H1 (cell line): ENCODE measurements at regions not wholly inside any gene's neighbourhood (a gene's known extent, or its start where the extent isn't known, plus 50 kb on each side); places are given as distances from the start of the nearest gene placed in this dataset.

Experiments
- CTCF ChIA-PET: fragments of 300-600 bp; sonication (Branson Sonifier 250); formaldehyde crosslinking; loops from one replicate; lab custom pipeline; 2021; ENCODE audit not compliant: partially characterized antibody; lab: Charles Lee
- POLR2A ChIA-PET: fragments of 300-600 bp; sonication (Branson Sonifier 250); formaldehyde crosslinking; loops from one replicate; lab custom pipeline; 2021; ENCODE audit warnings: inconsistent platforms; ENCODE audit not compliant: partially characterized antibody; lab: Charles Lee
- DNase-seq, 2 experiments: peaks; one replicate each; pipeline versions ENCODE4 v3.0.0 to v3.0.0-alpha.2; 2010 to 2022; ENCODE audit warnings: low spot score in 2 of 2, low read depth in 1 of 2, mixed read lengths in 1 of 2
- FAIRE-seq: peaks from 2 replicates; lab custom pipeline; 2011; peaks lifted over from hg19 to GRCh38; lab: Jason Lieb, UNC
- H2AFZ ChIP-seq: 2 replicates; pipeline ENCODE4 v1.8.1; 2012; ENCODE audit warnings: low read length, inconsistent platforms
- H2AK5ac ChIP-seq: 2 replicates; pipeline ENCODE4 v1.6.1; 2013; ENCODE audit warnings: low read depth, low read length
- H2BK120ac ChIP-seq: replicated peaks from 2 replicates; pipeline ENCODE3; 2013; ENCODE audit warnings: low read depth, low read length, inconsistent platforms
- H2BK12ac ChIP-seq: 2 replicates; pipeline ENCODE4 v1.6.1; 2013; ENCODE audit warnings: low read depth, low read length
- H2BK15ac ChIP-seq: 2 replicates; pipeline ENCODE4 v1.6.1; 2013; ENCODE audit warnings: low read length
- H2BK20ac ChIP-seq: 2 replicates; pipeline ENCODE4 v1.6.1; 2013; ENCODE audit warnings: low read length
- H2BK5ac ChIP-seq: 2 replicates; pipeline ENCODE4 v1.6.1; 2013; ENCODE audit warnings: low read depth, low read length
- H3K14ac ChIP-seq: 2 replicates; pipeline ENCODE4 v1.6.1; 2013; ENCODE audit warnings: inconsistent platforms; ENCODE audit not compliant: insufficient read length
- H3K18ac ChIP-seq: 2 replicates; pipeline ENCODE4 v1.6.1; 2013; ENCODE audit warnings: low read length; ENCODE audit errors: extremely low read depth
- H3K23ac ChIP-seq: 2 replicates; pipeline ENCODE4 v1.6.1; 2013; ENCODE audit warnings: inconsistent platforms; ENCODE audit not compliant: insufficient read length
- H3K23me2 ChIP-seq: 2 replicates; pipeline ENCODE4 v1.6.1; 2013; ENCODE audit warnings: low read depth, low read length
- H3K27ac ChIP-seq: 2 replicates; pipeline ENCODE4 v1.6.1; 2011; ENCODE audit warnings: low read depth, low read length, inconsistent platforms
- H3K27me3 ChIP-seq, 4 experiments: replicated peaks in 1 of 4; 1 replicate in 1 of 4; 2 replicates in 3 of 4; pipeline versions ENCODE4 v1.6.1 to v1.8.1; 2011 to 2013; ENCODE audit warnings: low read length in 3 of 4, mild to moderate bottlenecking in 3 of 4, inconsistent platforms in 2 of 4, mixed read lengths in 2 of 4, moderate library complexity in 1 of 4; ENCODE audit not compliant: control insufficient read depth in 3 of 4, insufficient read depth in 3 of 4; ENCODE audit errors: extremely low read depth in 1 of 4
- H3K36me3 ChIP-seq, 4 experiments: 2 replicates each; pipeline versions ENCODE4 v1.6.1 to v1.8.1; 2011 to 2013; ENCODE audit warnings: mild to moderate bottlenecking in 4 of 4, low read length in 3 of 4, moderate library complexity in 2 of 4, control low read depth in 1 of 4, inconsistent platforms in 1 of 4; ENCODE audit not compliant: insufficient read depth in 4 of 4, control insufficient read depth in 2 of 4
- H3K4ac ChIP-seq: replicated peaks from 2 replicates; pipeline ENCODE3; 2013; ENCODE audit warnings: low read length, low read depth, mixed read lengths, inconsistent platforms; ENCODE audit not compliant: insufficient read length
- H3K4me1 ChIP-seq, 4 experiments: replicated peaks in 1 of 4; 1 replicate in 1 of 4; 2 replicates in 3 of 4; pipeline versions ENCODE4 v1.6.1 to v1.8.1; 2011 to 2013; ENCODE audit warnings: low read length in 3 of 4, inconsistent platforms in 2 of 4, mixed read lengths in 1 of 4; ENCODE audit not compliant: insufficient read depth in 4 of 4, control insufficient read depth in 3 of 4
- H3K4me2 ChIP-seq, 2 experiments: 2 replicates each; pipeline versions ENCODE4 v1.6.1 to v1.8.1; 2011 to 2013; ENCODE audit warnings: low read depth in 2 of 2, low read length in 2 of 2, control low read depth in 1 of 2, inconsistent platforms in 1 of 2, mild to moderate bottlenecking in 1 of 2; ENCODE audit not compliant: insufficient read depth in 1 of 2
- H3K4me3 ChIP-seq, 4 experiments: fragments of 200-600, 300-600 bp in 1 of 4; sonication (generic), shearing (Covaris generic), sonication (Bioruptor Twin) in 1 of 4; 2 replicates each; pipeline versions ENCODE4 v1.5.1 to v1.8.1; 2011 to 2016; ENCODE audit warnings: low read length in 4 of 4, low read depth in 3 of 4, control low read depth in 2 of 4, inconsistent platforms in 2 of 4, mild to moderate bottlenecking in 2 of 4, mixed read lengths in 1 of 4, moderate library complexity in 1 of 4; ENCODE audit not compliant: insufficient read depth in 2 of 4; ENCODE audit errors: extremely low read depth in 1 of 4
- H3K56ac ChIP-seq: replicated peaks from 2 replicates; pipeline ENCODE3; 2013; ENCODE audit warnings: low read depth, mild to moderate bottlenecking, mixed read lengths, low read length, inconsistent platforms; ENCODE audit not compliant: insufficient read length
- H3K79me1 ChIP-seq: 2 replicates; pipeline ENCODE4 v1.6.1; 2013; ENCODE audit warnings: low read depth, low read length, control low read depth
- H3K79me2 ChIP-seq, 2 experiments: 2 replicates each; pipeline versions ENCODE4 v1.6.1 to v1.8.1; 2012 to 2013; ENCODE audit warnings: low read length in 2 of 2, mild to moderate bottlenecking in 2 of 2, inconsistent platforms in 1 of 2; ENCODE audit not compliant: insufficient read depth in 2 of 2, control insufficient read depth in 1 of 2
- H3K9ac ChIP-seq, 4 experiments: replicated peaks in 1 of 4; 1 replicate in 1 of 4; 2 replicates in 3 of 4; pipeline versions ENCODE4 v1.6.1 to v1.8.1; 2011 to 2013; ENCODE audit warnings: low read depth in 3 of 4, low read length in 3 of 4, control low read depth in 2 of 4, mild to moderate bottlenecking in 2 of 4, moderate library complexity in 2 of 4, inconsistent platforms in 1 of 4; ENCODE audit errors: extremely low read depth in 1 of 4
- H3K9me3 ChIP-seq, 2 experiments: 2 replicates each; pipeline versions ENCODE4 v1.6.1 to v1.8.1; 2012 to 2013; ENCODE audit warnings: mild to moderate bottlenecking in 2 of 2, moderate library complexity in 2 of 2, control low read depth in 1 of 2, inconsistent platforms in 1 of 2, low read depth in 1 of 2, low read length in 1 of 2, mixed read lengths in 1 of 2; ENCODE audit not compliant: insufficient read depth in 2 of 2
- H4K20me1 ChIP-seq, 2 experiments: replicated peaks in 1 of 2; 2 replicates each; pipeline versions ENCODE3 to v1.8.1; 2011 to 2013; ENCODE audit warnings: inconsistent platforms in 2 of 2, low read length in 2 of 2, mild to moderate bottlenecking in 1 of 2; ENCODE audit not compliant: insufficient read depth in 2 of 2, control insufficient read depth in 1 of 2
- H4K5ac ChIP-seq: 2 replicates; pipeline ENCODE4 v1.6.1; 2013; ENCODE audit warnings: low read length, low read depth, mixed read lengths, inconsistent platforms; ENCODE audit not compliant: insufficient read length
- H4K8ac ChIP-seq: 2 replicates; pipeline ENCODE4 v1.8.0; 2013; ENCODE audit warnings: mild to moderate bottlenecking, moderate library complexity, low read length, inconsistent platforms; ENCODE audit not compliant: insufficient read depth; ENCODE audit errors: extremely low read depth
- H4K91ac ChIP-seq: replicated peaks from 2 replicates; pipeline ENCODE3; 2013; ENCODE audit warnings: low read length, mixed read lengths, inconsistent platforms; ENCODE audit not compliant: insufficient read length
- BACH1 ChIP-seq: IDR thresholded peaks from 2 replicates; pipeline ENCODE4 v1.6.1; 2012; ENCODE audit warnings: low read length, improper control_type of control experiment
- CHD2 ChIP-seq: IDR thresholded peaks from 2 replicates; pipeline ENCODE4 v1.6.1; 2012; ENCODE audit warnings: low read length, improper control_type of control experiment
- HDAC2 ChIP-seq, 2 experiments: fragments of 300-600 bp in 1 of 2; sonication (generic) in 1 of 2; IDR thresholded peaks; 2 replicates each; pipeline ENCODE4 v1.6.1; 2011 to 2012; ENCODE audit warnings: low read depth in 2 of 2, low read length in 2 of 2, mild to moderate bottlenecking in 2 of 2, moderate library complexity in 2 of 2, borderline replicate concordance in 1 of 2, inconsistent platforms in 1 of 2
- HDAC6 ChIP-seq: IDR thresholded peaks from one replicate; pipeline ENCODE4 v1.7.1; 2012; ENCODE audit warnings: low read depth, mild to moderate bottlenecking, inconsistent platforms, low read length, moderate library complexity
- SP1 ChIP-seq: IDR thresholded peaks from 2 replicates; pipeline ENCODE4 v1.6.1; 2011; ENCODE audit warnings: low read depth, low read length
- SUZ12 ChIP-seq: fragments of 200-600 bp; sonication (generic); IDR thresholded peaks from 2 replicates; pipeline ENCODE4 v1.6.1; 2012; ENCODE audit warnings: mild to moderate bottlenecking, inconsistent platforms, low read length, moderate library complexity, mixed read lengths
- WGBS, 2 experiments: shearing (Covaris generic) in 1 of 2; methylation state at CpG; one replicate each; pipeline versions ENCODE4 v1.1.6 to v1.1.7; 2013 to 2015; ENCODE audit warnings: low lambda C conversion rate in 2 of 2, mixed read lengths in 2 of 2, inconsistent platforms in 1 of 2, low coverage in 1 of 2, missing lambda C conversion rate in 1 of 2; ENCODE audit not compliant: insufficient replicate concordance in 2 of 2, insufficient coverage in 1 of 2, insufficient read length in 1 of 2; ENCODE audit errors: extremely low coverage in 1 of 2, missing lambda C conversion rate in 1 of 2; 5-methylcytosine and 5-hydroxymethylcytosine counted together
- TF ChIP-seq, protein P1 (sequence below): IDR thresholded peaks from 2 replicates; pipeline ENCODE4 v1.6.1; 2011; ENCODE audit warnings: low read length, improper control_type of control experiment
- TF ChIP-seq, protein P2 (sequence below): IDR thresholded peaks from 2 replicates; pipeline ENCODE4 v1.6.1; 2012; ENCODE audit warnings: inconsistent platforms

DNA sequence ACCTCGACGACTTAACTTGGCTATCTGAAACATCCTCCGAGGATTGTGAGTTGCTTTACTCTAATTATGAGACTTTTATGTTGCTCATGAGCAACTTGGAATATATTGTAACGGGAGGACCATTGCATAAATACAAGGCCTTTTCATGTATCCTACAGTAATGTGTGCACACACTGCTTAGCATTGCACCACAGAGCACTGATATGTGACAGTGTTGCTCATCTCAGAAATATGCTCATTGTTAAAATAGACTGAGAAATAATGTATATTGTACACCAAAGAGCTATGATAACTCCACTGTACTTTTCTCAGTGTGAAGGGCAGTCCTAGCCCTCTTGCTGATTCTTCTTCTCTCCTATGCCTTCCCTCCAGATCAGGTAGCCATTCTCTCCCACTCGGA, 102.8 kb upstream of the CDK13 start:
- Histone ChIP-seq H3K36me3 (no peaks in the 10 kb centered on the region), H2BK15ac (no peak overlapping the region), H3K79me1 (no peaks in the 10 kb centered on the region), H2BK12ac (no peak overlapping the region), H3K27me3 (no peaks in the 10 kb centered on the region), H3K23me2 (no peaks in the 10 kb centered on the region), H3K9ac (no peak overlapping the region), H3K27ac (no peak overlapping the region), H3K4me1 (no peaks in the 10 kb centered on the region), H3K9me3 (no peaks in the 10 kb centered on the region), H4K20me1 (no peaks in the 10 kb centered on the region), H3K23ac (no peak overlapping the region), H3K18ac (no peak overlapping the region), H2AK5ac (no peak overlapping the region), H2BK5ac (no peak overlapping the region), H2AFZ (no peak overlapping the region), H3K56ac (no peak overlapping the region), H3K4ac (no peak overlapping the region), H3K4me3 (no peak overlapping the region), H3K79me2 (no peaks in the 10 kb centered on the region), H3K14ac (no peak overlapping the region), H2BK20ac (no peak overlapping the region), H4K5ac (no peak overlapping the region), H4K8ac (no peak overlapping the region), H3K4me2 (no peak overlapping the region), H2BK120ac (no peak overlapping the region), H4K91ac (no peak overlapping the region)
- ChIA-PET CTCF (no interaction called here), POLR2A (no interaction called here)
- WGBS, 2 experiments: 84% methylated on average over 5 of the region's 5 CpGs; no CpG with 5 or more reads in 1 of the 2 experiments
- TF ChIP-seq CHD2 (no peak), HDAC2 (IDR thresholded peaks at IDR 0.05; ENCODE audit: borderline replicate concordance in 1 of 2, low read depth in 2 of 2, low read length in 2 of 2) (no peak), SUZ12 (no peak), SP1 (no peak), BACH1 (no peak), HDAC6 (no peak)
- TF ChIP-seq, protein P1, sequence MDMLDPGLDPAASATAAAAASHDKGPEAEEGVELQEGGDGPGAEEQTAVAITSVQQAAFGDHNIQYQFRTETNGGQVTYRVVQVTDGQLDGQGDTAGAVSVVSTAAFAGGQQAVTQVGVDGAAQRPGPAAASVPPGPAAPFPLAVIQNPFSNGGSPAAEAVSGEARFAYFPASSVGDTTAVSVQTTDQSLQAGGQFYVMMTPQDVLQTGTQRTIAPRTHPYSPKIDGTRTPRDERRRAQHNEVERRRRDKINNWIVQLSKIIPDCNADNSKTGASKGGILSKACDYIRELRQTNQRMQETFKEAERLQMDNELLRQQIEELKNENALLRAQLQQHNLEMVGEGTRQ: no peak
- TF ChIP-seq, protein P2, sequence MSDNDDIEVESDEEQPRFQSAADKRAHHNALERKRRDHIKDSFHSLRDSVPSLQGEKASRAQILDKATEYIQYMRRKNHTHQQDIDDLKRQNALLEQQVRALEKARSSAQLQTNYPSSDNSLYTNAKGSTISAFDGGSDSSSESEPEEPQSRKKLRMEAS: no peak
- FAIRE-seq: no peak
- no peak for DNase-seq
